ENCODE measurements at regions not wholly inside any gene's neighbourhood (a gene's known extent, or its start where the extent isn't known, plus 50 kb on each side); places are given as distances from the start of the nearest gene placed in this dataset.

DNA sequence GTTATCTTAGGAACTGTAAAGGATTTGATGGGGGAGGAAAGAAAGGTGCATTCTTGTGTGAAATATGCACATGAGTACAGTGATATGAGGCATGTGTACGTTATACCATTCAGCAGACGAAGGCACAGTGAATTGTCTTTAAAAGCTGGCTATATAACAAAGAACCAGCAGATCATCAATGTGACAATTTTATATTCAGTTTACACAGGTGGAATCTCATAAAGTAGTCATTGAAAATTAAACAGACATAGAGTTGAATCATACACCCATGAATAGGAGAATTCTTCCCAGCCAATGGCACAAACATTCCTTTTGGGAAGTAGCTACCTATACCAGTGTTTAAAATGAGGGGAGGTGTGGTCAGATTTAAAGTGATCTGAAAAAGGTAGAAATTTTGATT, 470.3 kb downstream of the DSC3 start:
- TF ChIP-seq, protein P1, sequence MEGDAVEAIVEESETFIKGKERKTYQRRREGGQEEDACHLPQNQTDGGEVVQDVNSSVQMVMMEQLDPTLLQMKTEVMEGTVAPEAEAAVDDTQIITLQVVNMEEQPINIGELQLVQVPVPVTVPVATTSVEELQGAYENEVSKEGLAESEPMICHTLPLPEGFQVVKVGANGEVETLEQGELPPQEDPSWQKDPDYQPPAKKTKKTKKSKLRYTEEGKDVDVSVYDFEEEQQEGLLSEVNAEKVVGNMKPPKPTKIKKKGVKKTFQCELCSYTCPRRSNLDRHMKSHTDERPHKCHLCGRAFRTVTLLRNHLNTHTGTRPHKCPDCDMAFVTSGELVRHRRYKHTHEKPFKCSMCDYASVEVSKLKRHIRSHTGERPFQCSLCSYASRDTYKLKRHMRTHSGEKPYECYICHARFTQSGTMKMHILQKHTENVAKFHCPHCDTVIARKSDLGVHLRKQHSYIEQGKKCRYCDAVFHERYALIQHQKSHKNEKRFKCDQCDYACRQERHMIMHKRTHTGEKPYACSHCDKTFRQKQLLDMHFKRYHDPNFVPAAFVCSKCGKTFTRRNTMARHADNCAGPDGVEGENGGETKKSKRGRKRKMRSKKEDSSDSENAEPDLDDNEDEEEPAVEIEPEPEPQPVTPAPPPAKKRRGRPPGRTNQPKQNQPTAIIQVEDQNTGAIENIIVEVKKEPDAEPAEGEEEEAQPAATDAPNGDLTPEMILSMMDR (conservative IDR thresholded peaks at IDR 0.05; ENCODE audit: low read depth, low read length), result no peak
- TF ChIP-seq EZH2 (IDR thresholded peaks at IDR 0.05; ENCODE audit: borderline replicate concordance, low read depth, low read length, poor library complexity, severe bottlenecking), result no peak

Measured in A673 (cell line).